ENCODE measurements at regions not wholly inside any gene's neighbourhood (a gene's known extent, or its start where the extent isn't known, plus 50 kb on each side); places are given as distances from the start of the nearest gene placed in this dataset.

- no peak for DNase-seq (ENCODE audit: low spot score)
- TF ChIP-seq CTCF (IDR thresholded peaks at IDR 0.05) (no peak), POLR2A (IDR thresholded peaks at IDR 0.05) (no peak), POLR2AphosphoS5 (IDR thresholded peaks at IDR 0.05) (no peak)
- Histone ChIP-seq H3K4me3 (no peak overlapping the region), H3K9me3 (no peaks in the 10 kb centered on the region), H3K36me3 (no peaks in the 10 kb centered on the region), H3K4me1 (replicated peaks) (no peaks in the 10 kb centered on the region), H3K27ac (no peak overlapping the region), H3K27me3 (replicated peaks; ENCODE audit: insufficient read depth) (no peaks in the 10 kb centered on the region)
- intact Hi-C loops (cut with DNase I) = no loop called here
These were observed 200.6 kb upstream of the ITGA1 start for GRCh38 chr5:52587131-52587530.

DNA sequence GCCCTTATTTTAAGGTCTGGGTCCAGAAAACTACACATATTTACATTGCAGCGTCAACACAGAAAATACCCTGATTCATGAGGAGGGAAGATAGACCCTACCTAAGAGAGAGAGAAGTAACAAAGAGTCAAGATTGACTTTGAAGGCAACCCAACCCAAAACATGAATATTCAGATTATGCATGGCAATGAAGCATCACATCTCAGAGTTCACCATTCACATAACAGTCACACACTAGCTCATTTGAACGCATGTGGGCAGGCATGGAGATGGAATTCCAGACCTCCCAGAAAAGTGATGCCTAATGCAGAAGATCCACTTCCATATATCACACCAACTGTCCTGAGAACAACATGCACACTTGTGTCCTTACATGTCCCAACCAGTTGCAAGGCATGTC is 190.1 kb upstream of the ITGA1 start:
- Histone ChIP-seq H3K9me3 (no peaks in the 10 kb centered on the region), H3K4me1 (replicated peaks) (no peaks in the 10 kb centered on the region), H3K4me3 (no peak overlapping the region), H3K27ac (no peak overlapping the region), H3K27me3 (replicated peaks; ENCODE audit: insufficient read depth) (no peaks in the 10 kb centered on the region), H3K36me3 (no peaks in the 10 kb centered on the region)
- DNase-seq (ENCODE audit: low spot score) = no peak
- no peak for TF ChIP-seq POLR2A (IDR thresholded peaks at IDR 0.05)
- intact Hi-C loops (cut with DNase I) = no loop called here
- 100% methylated on average over 2 of the region's 2 CpGs for WGBS

DNA sequence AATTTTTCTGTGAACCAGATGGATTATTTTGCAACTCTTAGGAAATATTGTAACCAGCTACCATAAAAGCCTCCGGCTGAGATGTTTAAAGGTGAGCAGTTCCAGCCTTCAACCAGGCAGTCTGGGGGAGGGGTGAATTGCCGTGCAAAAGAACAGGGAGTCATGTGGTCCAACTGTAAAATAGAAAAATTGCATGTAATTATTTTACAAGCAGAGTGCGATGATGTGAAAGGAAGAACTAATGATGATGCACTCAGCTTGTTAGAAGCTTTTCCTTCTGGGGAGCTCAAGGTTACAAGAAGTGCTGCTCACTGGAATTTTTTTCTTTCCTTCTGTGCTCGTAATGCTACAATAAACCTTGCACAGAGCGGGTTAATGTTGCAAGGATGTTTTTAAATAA is 188.7 kb upstream of the ITGA1 start:
- Histone ChIP-seq H3K27ac (no peak overlapping the region), H3K27me3 (replicated peaks; ENCODE audit: insufficient read depth) (no peaks in the 10 kb centered on the region), H3K36me3 (no peaks in the 10 kb centered on the region), H3K4me3 (no peak overlapping the region), H3K4me1 (replicated peaks) (no peaks in the 10 kb centered on the region), H3K9me3 (no peaks in the 10 kb centered on the region)
- no peak for DNase-seq (ENCODE audit: low spot score)
- WGBS = 9% methylated on average over 5 of the region's 5 CpGs
- no peak for TF ChIP-seq CTCF (IDR thresholded peaks at IDR 0.05)
- no peak for TF ChIP-seq POLR2A (IDR thresholded peaks at IDR 0.05)
- TF ChIP-seq POLR2AphosphoS5 (IDR thresholded peaks at IDR 0.05) = no peak
- intact Hi-C loops (cut with DNase I) = no loop called here

- TF ChIP-seq POLR2A (IDR thresholded peaks at IDR 0.05) = no peak
- DNase-seq (ENCODE audit: low spot score) = no peak
- Histone ChIP-seq H3K27me3 (replicated peaks; ENCODE audit: insufficient read depth) (no peaks in the 10 kb centered on the region), H3K36me3 (no peaks in the 10 kb centered on the region), H3K4me1 (replicated peaks) (no peaks in the 10 kb centered on the region), H3K9me3 (no peaks in the 10 kb centered on the region), H3K27ac (no peak overlapping the region), H3K4me3 (no peak overlapping the region)
- intact Hi-C loops (cut with DNase I) = no loop called here
- 40% methylated on average over 5 of the region's 5 CpGs for whole genome bisulfite sequencing
These were observed 183.8 kb upstream of the ITGA1 start for GRCh38 chr5:52603778-52604554.

GRCh38 chr5:52605317-52606313 is 182.1 kb upstream of the ITGA1 start:
- no peaks in the 10 kb centered on the region for H3K4me1 ChIP-seq (replicated peaks)
- no peak for TF ChIP-seq POLR2A (IDR thresholded peaks at IDR 0.05)
- no peak for TF ChIP-seq POLR2AphosphoS5 (IDR thresholded peaks at IDR 0.05)
- TF ChIP-seq CTCF (IDR thresholded peaks at IDR 0.05) = no peak
- H3K36me3 ChIP-seq = no peaks in the 10 kb centered on the region
- DNase-seq (ENCODE audit: low spot score) = no peak
- intact Hi-C loops (cut with DNase I) = no loop called here
- H3K4me3 ChIP-seq = no peak overlapping the region
- no peaks in the 10 kb centered on the region for H3K9me3 ChIP-seq
- H3K27ac ChIP-seq = no peak overlapping the region
- 57% methylated on average over 6 of the region's 6 CpGs for WGBS
- H3K27me3 ChIP-seq (replicated peaks; ENCODE audit: insufficient read depth) = no peaks in the 10 kb centered on the region

All from prostate gland (tissue), 2 donors.